H1 (cell line): ENCODE measurements at regions not wholly inside any gene's neighbourhood (a gene's known extent, or its start where the extent isn't known, plus 50 kb on each side); places are given as distances from the start of the nearest gene placed in this dataset.

Experiments used
- BCL11A ChIP-seq, 2 experiments: IDR thresholded peaks; one replicate each; pipeline ENCODE4 v1.6.1; 2011; ENCODE audit warnings: low read depth in 2 of 2, low read length in 2 of 2, mild to moderate bottlenecking in 2 of 2
- CTBP2 ChIP-seq: IDR thresholded peaks from 2 replicates; pipeline ENCODE4 v1.7.0; 2011; ENCODE audit warnings: borderline replicate concordance, mild to moderate bottlenecking, moderate library complexity, mixed read lengths, low read length; ENCODE audit not compliant: insufficient read depth, insufficient read length
- RAD21 ChIP-seq, 2 experiments: IDR thresholded peaks in 1 of 2; conservative IDR thresholded peaks in 1 of 2; 2 replicates each; pipeline ENCODE4 v1.6.1; 2011; ENCODE audit warnings: low read depth in 2 of 2, low read length in 2 of 2, improper control_type of control experiment in 1 of 2, inconsistent platforms in 1 of 2, mild to moderate bottlenecking in 1 of 2, moderate library complexity in 1 of 2
- SUZ12 ChIP-seq: fragments of 200-600 bp; sonication (generic); IDR thresholded peaks from 2 replicates; pipeline ENCODE4 v1.6.1; 2012; ENCODE audit warnings: mild to moderate bottlenecking, inconsistent platforms, low read length, moderate library complexity, mixed read lengths
- TF ChIP-seq, protein P1 (sequence below): IDR thresholded peaks from 2 replicates; pipeline ENCODE4 v1.6.1; 2012; ENCODE audit warnings: low read length, inconsistent platforms
- TF ChIP-seq, protein P2 (sequence below): IDR thresholded peaks from 2 replicates; pipeline ENCODE4 v1.6.1; 2011; ENCODE audit warnings: low read length, improper control_type of control experiment

DNA sequence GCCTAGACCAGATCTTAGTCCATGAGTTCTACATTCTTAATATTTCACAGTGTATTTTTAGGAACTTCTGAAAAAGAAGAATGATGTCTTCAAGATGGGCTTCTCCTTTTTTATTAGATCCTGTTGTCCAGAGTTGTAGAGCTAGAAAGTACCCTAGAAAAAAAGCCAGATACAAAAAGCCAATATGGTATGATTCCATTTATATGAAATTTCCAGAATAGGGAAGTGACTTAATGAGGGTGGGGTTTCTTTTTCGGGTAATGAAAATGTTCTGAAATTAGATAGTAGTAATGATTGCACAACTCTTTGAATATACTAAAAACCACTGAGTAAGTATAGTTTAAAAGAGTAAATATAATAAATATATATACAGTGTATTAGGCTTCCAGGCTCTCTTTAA is 116.9 kb downstream of the NFKBIZ start (continued):
- TF ChIP-seq, protein P1, sequence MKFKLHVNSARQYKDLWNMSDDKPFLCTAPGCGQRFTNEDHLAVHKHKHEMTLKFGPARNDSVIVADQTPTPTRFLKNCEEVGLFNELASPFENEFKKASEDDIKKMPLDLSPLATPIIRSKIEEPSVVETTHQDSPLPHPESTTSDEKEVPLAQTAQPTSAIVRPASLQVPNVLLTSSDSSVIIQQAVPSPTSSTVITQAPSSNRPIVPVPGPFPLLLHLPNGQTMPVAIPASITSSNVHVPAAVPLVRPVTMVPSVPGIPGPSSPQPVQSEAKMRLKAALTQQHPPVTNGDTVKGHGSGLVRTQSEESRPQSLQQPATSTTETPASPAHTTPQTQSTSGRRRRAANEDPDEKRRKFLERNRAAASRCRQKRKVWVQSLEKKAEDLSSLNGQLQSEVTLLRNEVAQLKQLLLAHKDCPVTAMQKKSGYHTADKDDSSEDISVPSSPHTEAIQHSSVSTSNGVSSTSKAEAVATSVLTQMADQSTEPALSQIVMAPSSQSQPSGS, result no peak
- TF ChIP-seq CTBP2 (no peak), BCL11A (IDR thresholded peaks at IDR 0.05; ENCODE audit: low read depth in 2 of 2, low read length in 2 of 2) (no peak), RAD21 (IDR thresholded peaks at IDR 0.05 in 1 of 2, conservative IDR thresholded peaks at IDR 0.05 in 1 of 2; ENCODE audit: low read depth in 2 of 2, low read length in 2 of 2) (no peak), SUZ12 (no peak)
- TF ChIP-seq, protein P2, sequence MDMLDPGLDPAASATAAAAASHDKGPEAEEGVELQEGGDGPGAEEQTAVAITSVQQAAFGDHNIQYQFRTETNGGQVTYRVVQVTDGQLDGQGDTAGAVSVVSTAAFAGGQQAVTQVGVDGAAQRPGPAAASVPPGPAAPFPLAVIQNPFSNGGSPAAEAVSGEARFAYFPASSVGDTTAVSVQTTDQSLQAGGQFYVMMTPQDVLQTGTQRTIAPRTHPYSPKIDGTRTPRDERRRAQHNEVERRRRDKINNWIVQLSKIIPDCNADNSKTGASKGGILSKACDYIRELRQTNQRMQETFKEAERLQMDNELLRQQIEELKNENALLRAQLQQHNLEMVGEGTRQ, result no peak
- TF ChIP-seq, all 59 proteins: peak for 0
